ENCODE measurements at regions not wholly inside any gene's neighbourhood (a gene's known extent, or its start where the extent isn't known, plus 50 kb on each side); places are given as distances from the start of the nearest gene placed in this dataset.
"Not testable (repeated sequence)": the region's sequence is repeated elsewhere in the genome, so short reads cannot be mapped to it uniquely, and the experiment has no call there.

DNA sequence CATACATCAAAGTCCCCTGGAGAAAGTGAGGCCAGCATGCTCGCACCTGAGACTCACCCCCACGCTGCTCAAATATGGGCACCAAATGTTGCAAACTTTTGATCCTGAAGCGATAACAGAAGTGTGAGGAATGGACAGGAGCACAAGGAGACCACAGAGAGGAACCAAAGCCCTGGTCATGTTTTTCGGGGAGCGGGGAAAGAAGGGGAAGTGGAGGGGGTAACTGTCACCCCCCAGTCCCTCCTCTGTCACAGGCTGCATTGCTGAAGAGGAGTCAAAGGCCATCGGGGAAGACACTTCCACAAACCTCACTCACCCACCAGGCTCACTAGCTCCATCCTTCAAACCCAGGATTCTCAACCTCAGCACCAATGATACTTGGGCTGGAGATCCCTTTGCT is 182.4 kb downstream of the UACA start:
- H3K27ac ChIP-seq (ENCODE audit: low read depth in 1 of 2, low read length in 1 of 2): no peak overlapping the region
- H3K4me1 ChIP-seq (ENCODE audit: control insufficient read depth in 2 of 2, insufficient read depth in 2 of 2, low read length in 2 of 2): peaks cover 2 to 18% of the 10 kb centered on the region in 2 donors
- H3K27me3 ChIP-seq (ENCODE audit: control insufficient read depth in 2 of 2, insufficient read depth in 1 of 2, low read length in 1 of 2): peaks cover 3 to 30% of the 10 kb centered on the region in 2 donors
- H3K36me3 ChIP-seq (ENCODE audit: control insufficient read depth in 2 of 2, insufficient read depth in 2 of 2, low read length in 1 of 2): no peaks in the 10 kb centered on the region
- WGBS: 77% methylated on average over 6 of the region's 6 CpGs
- peaks cover 0 to under 1% of the 10 kb centered on the region in 2 donors for H3K9me3 ChIP-seq (ENCODE audit: control insufficient read depth in 2 of 2, insufficient read depth in 1 of 2, low read length in 1 of 2)
- H3K4me3 ChIP-seq (ENCODE audit: low read length in 2 of 2): no peak overlapping the region
- DNase-seq (ENCODE audit: low read depth in 6 of 9, low spot score in 9 of 9): no peak

- no peak for DNase-seq (ENCODE audit: low read depth in 6 of 9, low spot score in 9 of 9)
- Histone ChIP-seq H3K9me3 (ENCODE audit: control insufficient read depth in 2 of 2, insufficient read depth in 1 of 2, low read length in 1 of 2) (no peaks in the 10 kb centered on the region), H3K27me3 (ENCODE audit: control insufficient read depth in 2 of 2, insufficient read depth in 1 of 2, low read length in 1 of 2) (peaks cover 3 to 23% of the 10 kb centered on the region in 2 donors), H3K36me3 (ENCODE audit: control insufficient read depth in 2 of 2, insufficient read depth in 2 of 2, low read length in 1 of 2) (no peaks in the 10 kb centered on the region), H3K4me1 (ENCODE audit: control insufficient read depth in 2 of 2, insufficient read depth in 2 of 2, low read length in 2 of 2) (peaks cover 8 to 16% of the 10 kb centered on the region in 2 donors), H3K4me3 (ENCODE audit: low read length in 2 of 2) (no peak overlapping the region), H3K27ac (ENCODE audit: low read depth in 1 of 2, low read length in 1 of 2) (no peak overlapping the region)
- WGBS: 83% methylated on average over 10 of the region's 10 CpGs
Observed at GRCh38 chr15:70580286-70580685, 183.1 kb downstream of the UACA start.

DNA sequence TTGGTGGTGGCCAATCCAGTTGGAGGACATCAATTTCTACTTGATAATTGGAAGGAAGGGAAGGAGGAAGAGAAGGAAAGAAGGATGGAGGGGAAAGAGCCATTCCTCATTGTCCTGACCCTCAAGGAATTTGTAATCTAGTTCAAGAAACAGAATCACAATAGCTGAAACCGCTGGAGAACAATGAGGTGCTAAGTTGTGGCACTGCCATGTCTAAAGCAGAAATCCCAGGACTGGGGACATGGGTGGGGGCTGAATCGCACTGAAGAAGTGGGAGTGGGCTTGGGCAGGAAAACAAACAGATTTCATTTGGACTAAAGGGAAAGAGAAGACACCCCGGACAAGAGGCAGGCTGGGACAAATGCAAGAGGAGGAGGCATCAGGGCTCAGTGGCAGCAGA is 183.6 kb downstream of the UACA start:
- no peak for DNase-seq (ENCODE audit: low read depth in 6 of 9, low spot score in 9 of 9)
- Histone ChIP-seq H3K4me3 (ENCODE audit: low read length in 2 of 2) (no peak overlapping the region), H3K27ac (ENCODE audit: low read depth in 1 of 2, low read length in 1 of 2) (no peak overlapping the region), H3K9me3 (ENCODE audit: control insufficient read depth in 2 of 2, insufficient read depth in 1 of 2, low read length in 1 of 2) (no peaks in the 10 kb centered on the region), H3K27me3 (ENCODE audit: control insufficient read depth in 2 of 2, insufficient read depth in 1 of 2, low read length in 1 of 2) (peaks cover 0 to 18% of the 10 kb centered on the region in 2 donors), H3K36me3 (ENCODE audit: control insufficient read depth in 2 of 2, insufficient read depth in 2 of 2, low read length in 1 of 2) (no peaks in the 10 kb centered on the region), H3K4me1 (ENCODE audit: control insufficient read depth in 2 of 2, insufficient read depth in 2 of 2, low read length in 2 of 2) (peaks cover 8 to 13% of the 10 kb centered on the region in 2 donors)
- 95% methylated on average over 3 of the region's 3 CpGs for WGBS

DNA sequence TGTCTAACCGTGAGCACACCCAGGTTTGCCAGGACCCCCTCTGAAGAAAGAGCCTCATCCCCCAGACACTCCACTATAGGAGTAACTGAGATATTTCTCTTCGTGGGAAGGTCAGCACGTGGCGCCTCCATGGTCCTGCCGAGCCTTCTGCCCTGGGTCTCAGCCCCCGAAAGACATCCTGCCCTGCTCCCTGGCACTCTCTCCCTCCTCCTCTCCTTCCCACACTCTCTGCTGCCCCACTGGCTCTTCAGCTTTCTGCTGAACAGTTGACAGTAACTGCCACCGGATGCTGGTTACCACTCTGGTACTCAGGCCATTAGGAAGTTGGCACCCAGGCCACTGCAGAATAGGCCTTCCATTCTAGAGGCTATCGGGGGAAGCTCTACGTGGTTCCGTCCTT is 185.2 kb downstream of the UACA start:
- Histone ChIP-seq H3K27ac (ENCODE audit: low read depth in 1 of 2, low read length in 1 of 2) (no peak overlapping the region), H3K27me3 (ENCODE audit: control insufficient read depth in 2 of 2, insufficient read depth in 1 of 2, low read length in 1 of 2) (peaks cover 0 to 11% of the 10 kb centered on the region in 2 donors), H3K36me3 (ENCODE audit: control insufficient read depth in 2 of 2, insufficient read depth in 2 of 2, low read length in 1 of 2) (no peaks in the 10 kb centered on the region), H3K4me3 (ENCODE audit: low read length in 2 of 2) (no peak overlapping the region), H3K4me1 (ENCODE audit: control insufficient read depth in 2 of 2, insufficient read depth in 2 of 2, low read length in 2 of 2) (peaks cover 8 to 11% of the 10 kb centered on the region in 2 donors), H3K9me3 (ENCODE audit: control insufficient read depth in 2 of 2, insufficient read depth in 1 of 2, low read length in 1 of 2) (peaks cover 0 to 8% of the 10 kb centered on the region in 2 donors)
- no peak for DNase-seq (ENCODE audit: low read depth in 6 of 9, low spot score in 9 of 9)
- WGBS: 98% methylated on average over 10 of the region's 10 CpGs

- Histone ChIP-seq H3K27me3 (ENCODE audit: control insufficient read depth in 2 of 2, insufficient read depth in 1 of 2, low read length in 1 of 2) (peaks cover 0 to 9% of the 10 kb centered on the region in 2 donors), H3K4me3 (ENCODE audit: low read length in 2 of 2) (no peak overlapping the region), H3K27ac (ENCODE audit: low read depth in 1 of 2, low read length in 1 of 2) (no peak overlapping the region), H3K4me1 (ENCODE audit: control insufficient read depth in 2 of 2, insufficient read depth in 2 of 2, low read length in 2 of 2) (peaks cover 8 to 11% of the 10 kb centered on the region in 2 donors), H3K9me3 (ENCODE audit: control insufficient read depth in 2 of 2, insufficient read depth in 1 of 2, low read length in 1 of 2) (peaks cover 0 to 8% of the 10 kb centered on the region in 2 donors), H3K36me3 (ENCODE audit: control insufficient read depth in 2 of 2, insufficient read depth in 2 of 2, low read length in 1 of 2) (no peaks in the 10 kb centered on the region)
- no peak for DNase-seq (ENCODE audit: low read depth in 6 of 9, low spot score in 9 of 9)
- WGBS: 85% methylated on average over 4 of the region's 4 CpGs
Observed at GRCh38 chr15:70576696-70577095, 186.7 kb downstream of the UACA start.

- no peaks in the 10 kb centered on the region for H3K36me3 ChIP-seq (ENCODE audit: control insufficient read depth in 2 of 2, insufficient read depth in 2 of 2, low read length in 1 of 2)
- H3K27me3 ChIP-seq (ENCODE audit: control insufficient read depth in 2 of 2, insufficient read depth in 1 of 2, low read length in 1 of 2): peaks cover 0 to 9% of the 10 kb centered on the region in 2 donors
- 97% methylated on average over 3 of the region's 3 CpGs for WGBS
- no peak for DNase-seq (ENCODE audit: low read depth in 6 of 9, low spot score in 9 of 9)
- H3K4me3 ChIP-seq (ENCODE audit: low read length in 2 of 2): no peak overlapping the region
- no peak overlapping the region for H3K27ac ChIP-seq (ENCODE audit: low read depth in 1 of 2, low read length in 1 of 2)
- H3K4me1 ChIP-seq (ENCODE audit: control insufficient read depth in 2 of 2, insufficient read depth in 2 of 2, low read length in 2 of 2): peaks cover 8 to 11% of the 10 kb centered on the region in 2 donors
- H3K9me3 ChIP-seq (ENCODE audit: control insufficient read depth in 2 of 2, insufficient read depth in 1 of 2, low read length in 1 of 2): peaks cover 0 to 8% of the 10 kb centered on the region in 2 donors
Observed at GRCh38 chr15:70576276-70576675, 187.1 kb downstream of the UACA start.

GRCh38 chr15:70575231-70576226 is 187.8 kb downstream of the UACA start:
- Histone ChIP-seq H3K9me3 (ENCODE audit: control insufficient read depth in 2 of 2, insufficient read depth in 1 of 2, low read length in 1 of 2) (peaks cover 0 to 8% of the 10 kb centered on the region in 2 donors), H3K27ac (ENCODE audit: low read depth in 1 of 2, low read length in 1 of 2) (peak overlapping the region in 1 of 2 donors; percentile 26), H3K4me3 (ENCODE audit: low read length in 2 of 2) (no peak overlapping the region), H3K27me3 (ENCODE audit: control insufficient read depth in 2 of 2, insufficient read depth in 1 of 2, low read length in 1 of 2) (peaks cover 0 to 6% of the 10 kb centered on the region in 2 donors), H3K4me1 (ENCODE audit: control insufficient read depth in 2 of 2, insufficient read depth in 2 of 2, low read length in 2 of 2) (peaks cover 5 to 6% of the 10 kb centered on the region in 2 donors), H3K36me3 (ENCODE audit: control insufficient read depth in 2 of 2, insufficient read depth in 2 of 2, low read length in 1 of 2) (no peaks in the 10 kb centered on the region)
- 61% methylated on average over 16 of the region's 16 CpGs for WGBS
- no peak for DNase-seq (ENCODE audit: low read depth in 6 of 9, low spot score in 9 of 9)

DNA sequence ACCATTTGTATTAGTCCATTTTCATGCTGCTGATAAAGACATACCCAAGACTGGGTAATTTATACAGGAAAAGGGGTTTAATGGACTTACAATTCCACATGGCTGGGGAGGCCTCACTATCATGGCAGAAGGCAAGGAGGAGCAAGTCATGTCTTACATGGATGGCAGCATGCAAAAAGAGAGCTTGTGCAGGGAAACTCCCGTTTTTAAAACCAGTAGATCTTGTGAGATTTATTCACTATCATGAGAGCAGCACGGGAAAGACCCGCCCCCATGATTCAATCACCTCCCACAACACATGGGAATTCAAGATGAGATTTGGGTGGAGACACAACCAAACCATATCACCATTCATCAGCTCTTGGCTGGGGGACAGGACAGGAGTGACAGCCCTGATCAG is 189.0 kb downstream of the UACA start:
- H3K9me3 ChIP-seq (ENCODE audit: control insufficient read depth in 2 of 2, insufficient read depth in 1 of 2, low read length in 1 of 2); H3K4me3 ChIP-seq (ENCODE audit: low read length in 2 of 2); H3K36me3 ChIP-seq (ENCODE audit: control insufficient read depth in 2 of 2, insufficient read depth in 2 of 2, low read length in 1 of 2); DNase-seq (ENCODE audit: low read depth in 6 of 9, low spot score in 9 of 9); H3K27me3 ChIP-seq (ENCODE audit: control insufficient read depth in 2 of 2, insufficient read depth in 1 of 2, low read length in 1 of 2); H3K27ac ChIP-seq (ENCODE audit: low read depth in 1 of 2, low read length in 1 of 2); H3K4me1 ChIP-seq (ENCODE audit: control insufficient read depth in 2 of 2, insufficient read depth in 2 of 2, low read length in 2 of 2): not testable (repeated sequence)
- WGBS: 97% methylated on average over 3 of the region's 3 CpGs

DNA sequence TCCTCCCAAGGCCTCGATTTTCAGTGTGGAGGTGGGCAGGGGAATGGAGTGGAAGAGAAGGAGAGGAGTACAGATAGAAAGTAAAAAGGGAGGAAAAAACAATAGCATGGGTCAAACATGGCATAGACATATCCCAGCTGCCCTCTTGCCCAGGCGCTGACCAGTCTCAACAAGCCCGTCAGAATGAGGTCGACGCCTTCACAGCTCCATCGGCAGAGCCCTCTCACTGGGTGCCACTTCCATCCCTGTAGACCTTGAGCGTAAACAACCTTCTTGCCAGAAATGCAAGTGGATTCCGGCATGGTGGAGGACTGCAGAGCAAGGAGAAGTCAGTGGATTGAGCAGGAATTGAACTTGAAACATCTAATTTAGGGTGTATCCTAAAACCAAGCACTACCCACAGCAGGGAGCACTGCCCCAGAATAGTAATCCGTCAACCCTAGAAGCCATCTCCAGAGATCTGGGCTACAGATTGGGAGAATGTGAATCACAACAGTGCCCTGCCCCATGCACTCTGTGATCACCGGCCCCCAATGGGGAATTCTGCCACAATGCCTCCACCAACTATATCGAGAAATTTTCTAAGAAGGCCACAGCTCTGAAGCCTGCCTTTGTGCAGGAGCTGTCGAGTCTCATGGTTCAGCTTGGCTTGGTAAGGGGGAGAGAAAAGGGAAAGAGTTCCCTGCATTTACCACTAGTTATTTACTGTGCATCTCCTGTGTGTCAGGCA is 190.1 kb downstream of the UACA start:
- no peak overlapping the region for H3K4me3 ChIP-seq (ENCODE audit: low read length in 2 of 2)
- H3K36me3 ChIP-seq (ENCODE audit: control insufficient read depth in 2 of 2, insufficient read depth in 2 of 2, low read length in 1 of 2): no peaks in the 10 kb centered on the region
- no peak overlapping the region for H3K27ac ChIP-seq (ENCODE audit: low read depth in 1 of 2, low read length in 1 of 2)
- H3K4me1 ChIP-seq (ENCODE audit: control insufficient read depth in 2 of 2, insufficient read depth in 2 of 2, low read length in 2 of 2): peaks cover 3 to 5% of the 10 kb centered on the region in 2 donors
- 98% methylated on average over 12 of the region's 12 CpGs for WGBS
- H3K27me3 ChIP-seq (ENCODE audit: control insufficient read depth in 2 of 2, insufficient read depth in 1 of 2, low read length in 1 of 2): no peaks in the 10 kb centered on the region
- DNase-seq (ENCODE audit: low read depth in 6 of 9, low spot score in 9 of 9): no peak
- peaks cover 0 to 8% of the 10 kb centered on the region in 2 donors for H3K9me3 ChIP-seq (ENCODE audit: control insufficient read depth in 2 of 2, insufficient read depth in 1 of 2, low read length in 1 of 2)

Measured in thymus (tissue), 11 donors.